HG02970 (cell line): ENCODE measurements at regions not wholly inside any gene's neighbourhood (a gene's known extent, or its start where the extent isn't known, plus 50 kb on each side); places are given as distances from the start of the nearest gene placed in this dataset.

Source experiments
- ATAC-seq: cut with Tn5 transposase; IDR thresholded peaks from one replicate; pipeline ENCODE4 v1.9.1; 2021; ENCODE audit warnings: mild to moderate bottlenecking, moderate library complexity, moderate number of reproducible peaks; ENCODE audit not compliant: unreplicated experiment, low FRiP score

DNA sequence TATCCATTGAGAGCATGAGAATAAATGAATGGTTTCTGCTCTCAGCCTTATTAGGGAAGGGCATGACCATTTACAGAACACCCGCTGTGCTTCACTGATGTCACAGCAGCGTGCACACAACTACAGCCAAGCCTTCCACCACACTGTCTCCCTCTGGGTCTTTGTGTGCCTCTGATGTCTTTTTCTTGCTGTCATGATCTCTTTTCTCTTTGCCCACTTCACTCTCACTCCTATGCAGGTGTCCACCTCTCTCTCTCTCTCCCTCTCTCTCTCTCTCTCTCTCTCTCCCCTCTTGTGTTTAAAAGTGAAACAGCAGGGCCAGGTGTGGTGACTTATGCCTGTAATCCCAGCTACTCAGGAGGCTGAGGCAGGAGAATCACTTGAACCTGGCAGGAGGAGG lies 232.5 kb upstream of the JUN start:
- ATAC-seq = no peak

DNA sequence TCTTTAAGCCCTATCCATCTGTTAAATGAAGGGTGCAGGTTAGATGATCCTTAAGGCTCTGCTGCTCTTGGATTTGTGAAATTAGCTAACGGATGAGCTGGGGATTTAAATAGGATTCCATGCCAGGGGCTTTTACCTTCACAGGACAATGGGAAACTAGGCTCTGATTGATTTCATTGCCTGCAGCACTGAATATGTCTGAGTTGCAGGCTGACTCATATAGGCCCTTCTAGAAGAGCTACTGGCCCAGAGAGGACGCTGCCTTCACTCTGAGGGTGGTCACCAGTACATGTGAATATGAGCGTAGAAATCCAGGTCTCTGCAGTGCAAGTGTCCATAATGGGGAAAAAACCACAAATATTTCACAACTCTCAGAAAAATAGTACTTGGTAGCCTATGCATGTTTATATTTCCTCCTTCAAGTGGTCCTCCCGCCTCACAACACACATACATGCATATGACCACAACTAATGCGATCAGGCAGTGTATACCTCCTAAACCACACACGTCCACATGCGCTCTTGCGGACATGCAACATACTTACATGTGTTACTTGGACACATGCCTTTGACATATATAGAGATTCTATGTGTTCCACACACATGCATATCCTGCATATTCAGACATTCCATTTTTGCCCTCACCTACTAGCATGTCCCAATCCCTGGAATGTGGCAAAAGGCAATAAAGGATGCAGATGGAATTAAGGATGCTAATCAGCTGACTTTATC lies 233.8 kb upstream of the JUN start:
- ATAC-seq = no peak

DNA sequence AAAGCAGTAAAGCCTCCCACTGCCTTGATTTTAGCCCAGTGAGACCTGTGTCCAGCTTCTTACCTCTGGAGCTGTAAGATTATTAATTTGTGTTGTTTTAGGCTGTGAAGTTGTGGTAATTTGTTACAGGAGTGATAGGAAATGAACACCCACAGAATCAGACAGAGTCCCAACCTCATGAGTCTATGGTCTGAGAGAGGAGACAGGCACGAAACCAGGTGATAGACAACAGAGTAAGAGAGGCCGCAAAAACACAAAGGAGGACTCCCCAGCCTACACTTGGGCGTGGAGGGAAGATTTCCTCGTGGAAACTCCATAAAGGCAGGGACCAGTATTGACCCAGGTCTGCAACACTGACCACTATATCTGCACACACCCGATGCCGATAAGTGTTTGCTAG lies 234.6 kb upstream of the JUN start:
- ATAC-seq = no peak

DNA sequence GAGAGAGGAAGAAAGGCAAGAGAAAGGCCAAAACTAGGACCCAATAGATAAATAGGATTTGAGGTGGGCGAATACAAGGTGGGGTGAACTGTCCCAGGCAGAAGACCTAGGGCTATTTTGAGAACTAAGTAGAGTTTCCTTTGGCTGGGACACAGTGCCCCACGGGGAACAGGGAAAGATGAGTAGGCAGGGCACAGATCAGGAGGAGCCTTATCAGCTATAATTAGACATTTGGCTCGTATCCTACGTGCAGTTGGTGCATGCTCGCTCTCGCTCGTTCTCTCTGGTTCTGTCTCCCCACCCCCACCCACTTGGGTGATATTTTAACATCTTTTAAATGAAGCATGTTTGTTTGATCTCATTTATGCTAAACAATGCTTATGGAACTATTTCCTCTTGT lies 235.0 kb upstream of the JUN start:
- no peak for ATAC-seq

DNA sequence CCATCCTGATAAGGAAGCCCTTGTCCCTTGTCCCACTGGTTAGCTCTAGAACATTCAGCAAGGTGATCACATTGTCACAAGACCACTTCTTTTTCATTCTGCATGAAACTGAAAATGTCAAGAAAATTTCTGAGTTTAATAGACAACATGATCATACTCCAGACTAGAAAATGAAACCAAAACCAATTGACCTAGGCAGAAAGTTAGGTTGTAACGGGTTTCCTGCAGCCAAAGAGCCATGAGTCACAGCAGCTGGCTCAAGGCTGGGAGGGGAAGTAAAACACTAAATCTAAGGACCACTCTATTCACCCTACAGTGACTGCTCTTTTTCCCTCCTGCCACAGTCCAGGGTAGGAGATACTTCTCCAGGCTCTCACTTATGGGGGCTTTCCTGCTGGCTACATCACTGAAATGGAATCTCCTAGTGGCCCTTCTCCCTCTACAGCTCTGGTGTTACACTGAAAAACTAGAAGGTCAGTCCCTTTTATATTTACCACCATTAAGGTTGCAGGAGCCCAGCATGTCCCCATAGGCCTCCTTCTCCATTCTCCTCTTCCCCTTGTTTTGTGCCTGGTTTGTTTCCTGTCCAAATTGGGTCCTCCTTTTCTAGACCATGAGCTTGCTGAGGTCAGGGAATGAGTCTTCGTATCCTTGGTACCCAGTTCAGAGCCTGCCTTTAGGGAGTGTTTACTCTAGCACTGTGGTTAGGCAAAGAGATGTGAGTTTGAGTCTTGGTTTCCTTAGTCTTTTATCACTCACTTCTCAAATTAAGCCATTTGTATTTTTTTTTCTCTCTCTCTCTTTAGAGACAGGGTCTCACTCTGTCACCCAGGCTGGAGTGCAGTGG lies 236.5 kb upstream of the JUN start:
- ATAC-seq = peak; percentile 82

DNA sequence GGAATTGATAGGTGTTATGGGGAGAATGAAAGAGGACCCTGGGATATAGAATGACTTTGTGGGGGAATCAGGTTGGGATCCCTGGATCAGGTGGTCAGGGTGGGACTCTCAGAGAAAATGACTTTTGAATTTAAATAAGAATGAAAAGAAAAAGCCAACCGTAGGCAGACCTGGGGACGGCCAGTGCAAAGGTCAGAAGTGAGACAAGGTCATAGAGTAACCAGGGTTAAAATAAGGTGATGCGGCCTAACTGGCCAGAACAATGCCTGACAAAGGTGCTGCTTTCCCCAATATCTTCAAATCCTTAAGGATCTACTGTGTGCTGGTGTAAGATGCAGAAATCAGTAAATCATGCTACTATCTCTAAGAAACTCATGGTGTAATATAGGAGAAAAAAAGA lies 238.4 kb upstream of the JUN start:
- no peak for ATAC-seq

DNA sequence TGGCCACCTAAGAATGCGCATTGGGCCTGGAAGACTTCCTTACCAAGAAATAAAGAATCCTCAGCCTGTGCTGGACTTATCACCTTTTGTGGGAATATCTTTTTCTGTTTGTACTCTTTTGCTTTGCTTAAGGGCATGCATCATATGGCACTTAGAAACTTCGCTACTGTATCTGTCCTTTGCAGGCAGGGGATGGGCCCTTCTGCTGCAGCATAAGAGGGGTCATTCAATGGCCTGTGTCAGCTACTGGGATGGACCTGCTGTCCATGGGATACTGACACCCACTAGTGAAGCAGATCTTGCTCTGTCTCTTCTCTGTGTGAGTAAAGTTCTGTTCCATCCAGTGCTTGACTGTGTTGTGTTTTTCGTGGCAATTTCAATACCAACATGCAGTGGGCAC lies 239.0 kb upstream of the JUN start:
- ATAC-seq = no peak

DNA sequence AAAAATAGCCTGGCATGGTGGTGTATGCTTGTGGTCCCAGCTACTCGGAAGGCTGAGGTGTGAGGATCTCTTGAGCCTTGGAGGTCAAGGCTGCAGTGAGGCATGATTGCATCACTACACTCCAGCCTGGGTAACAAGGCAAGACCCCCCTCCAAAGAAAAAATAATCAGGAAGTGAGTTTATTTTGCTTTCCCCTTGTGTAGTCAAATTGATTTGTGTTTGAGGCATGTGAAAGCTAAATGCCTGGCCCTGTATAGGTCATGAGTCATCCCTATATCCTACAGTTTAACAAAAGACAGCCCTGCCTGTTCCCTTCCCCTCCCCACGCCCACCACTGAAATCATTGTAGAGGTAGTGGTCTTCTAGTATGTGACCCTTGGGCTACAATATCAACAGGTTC lies 241.4 kb upstream of the JUN start:
- no peak for ATAC-seq

DNA sequence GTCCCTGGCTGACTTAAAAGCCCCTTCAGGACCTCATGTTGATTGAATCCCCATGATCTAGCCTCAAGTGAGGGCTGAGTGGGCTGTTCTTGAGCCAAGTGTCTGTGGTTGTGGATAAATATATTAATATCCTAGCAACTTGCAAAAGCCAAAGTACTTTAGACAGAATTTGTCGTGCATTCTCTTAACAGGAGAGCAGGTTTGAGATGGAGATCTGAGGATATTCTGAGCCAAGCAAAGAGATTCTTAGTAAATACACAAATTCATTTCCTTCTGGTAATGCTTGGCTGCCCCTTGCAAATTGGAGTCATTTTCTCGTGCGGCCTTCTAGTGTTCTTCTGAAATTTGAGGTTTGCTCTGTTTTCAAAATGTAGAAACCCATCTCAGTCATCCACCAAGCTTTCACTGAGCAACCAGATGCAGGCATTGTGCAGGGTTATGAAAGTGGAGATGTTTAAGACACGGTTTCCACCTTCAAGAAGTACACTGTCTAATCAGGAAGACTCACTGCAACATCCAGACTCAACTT lies 242.1 kb upstream of the JUN start:
- ATAC-seq = peak; percentile 75

DNA sequence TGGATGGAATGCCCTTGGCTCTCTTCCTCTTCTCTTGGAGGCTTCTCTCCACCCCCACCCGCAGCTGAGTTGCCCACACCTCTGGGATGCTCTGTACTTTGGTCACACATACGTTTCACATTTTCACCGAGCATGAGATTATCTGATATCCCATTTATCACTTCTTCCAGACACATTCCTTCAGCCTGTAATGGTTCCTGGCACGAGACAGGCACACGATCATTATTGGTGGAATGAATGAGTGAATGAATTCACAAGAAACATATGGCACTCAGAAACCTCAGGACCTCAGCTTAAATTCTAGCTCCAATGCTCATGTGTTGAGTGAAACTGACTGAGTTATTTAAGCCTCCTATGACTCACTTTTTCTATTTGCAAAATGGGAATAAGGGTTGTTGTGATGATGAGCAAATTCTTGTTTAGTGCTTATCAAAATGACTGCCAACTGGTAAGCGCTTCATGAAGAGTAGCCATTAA lies 242.7 kb upstream of the JUN start:
- ATAC-seq = no peak

DNA sequence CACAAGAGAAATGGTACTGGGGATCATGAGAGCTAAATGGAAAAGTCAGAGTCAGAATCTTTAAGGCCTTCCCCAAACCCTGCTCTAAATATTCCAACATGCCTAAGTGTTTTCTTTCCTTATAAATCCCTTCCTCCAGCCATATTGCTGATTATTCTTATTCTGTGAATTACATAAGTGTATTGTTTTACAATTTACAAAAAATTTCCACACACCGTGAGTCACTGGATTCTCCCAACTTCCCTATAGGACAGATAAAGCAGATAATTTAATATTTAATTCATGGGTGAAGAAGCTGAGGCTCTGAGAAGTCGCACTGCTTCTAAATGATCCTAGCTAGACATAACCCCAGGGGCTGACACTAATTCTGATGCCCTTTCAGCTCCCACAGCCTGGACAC lies 243.3 kb upstream of the JUN start:
- ATAC-seq = no peak

DNA sequence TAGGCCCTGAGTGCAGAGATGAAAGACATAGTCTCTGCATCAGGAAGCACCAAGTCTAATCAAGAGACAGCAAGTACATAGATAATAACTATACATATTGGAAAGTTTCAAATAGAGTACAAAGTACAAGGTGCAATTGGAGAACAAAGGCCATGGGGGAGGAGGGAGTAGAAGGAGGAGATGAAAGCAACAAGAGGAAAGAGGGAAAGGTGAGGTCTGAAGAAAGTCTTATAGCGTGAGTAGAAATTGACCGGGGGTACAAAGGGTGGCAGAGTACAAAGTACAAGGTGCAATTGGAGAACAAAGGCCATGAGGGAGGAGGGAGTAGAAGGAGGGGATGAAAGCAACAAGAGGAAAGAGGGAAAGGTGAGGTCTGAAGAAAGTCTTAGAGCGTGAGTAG lies 244.2 kb upstream of the JUN start:
- ATAC-seq = no peak

DNA sequence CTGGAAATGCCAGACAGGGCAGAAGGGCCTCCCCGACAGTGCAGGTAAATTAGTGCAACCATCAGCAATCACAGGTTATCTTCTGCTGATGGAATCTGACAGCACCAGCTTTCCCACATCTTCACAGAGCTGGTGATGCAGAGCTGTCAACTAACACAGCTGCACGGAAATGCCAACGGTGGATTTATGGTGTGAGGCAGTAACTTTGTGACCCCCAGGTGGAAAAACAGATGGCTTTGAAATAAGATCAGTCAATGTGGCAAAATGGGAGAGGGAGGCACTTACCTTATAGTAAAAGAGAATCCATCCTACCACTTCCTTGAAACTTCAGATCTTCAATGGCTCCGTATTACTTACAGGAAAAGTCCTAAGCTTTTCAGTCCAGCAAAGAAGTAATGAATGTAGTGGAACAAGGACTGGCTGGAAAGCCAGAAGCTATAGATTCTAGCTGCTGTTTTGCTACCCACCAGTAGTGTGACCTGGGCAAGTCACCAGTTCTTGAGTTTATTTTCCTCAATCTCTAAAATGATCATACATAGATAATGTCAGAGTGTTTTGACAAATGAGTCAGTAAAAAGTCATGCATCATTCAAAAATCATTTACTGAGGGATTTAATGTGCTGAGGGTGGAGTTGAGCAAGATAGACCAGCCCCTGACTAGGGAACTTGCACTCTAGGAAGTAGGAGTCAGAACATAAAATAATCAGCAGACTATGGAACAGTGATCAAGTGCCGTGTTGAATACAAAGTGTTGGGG lies 245.7 kb upstream of the JUN start:
- no peak for ATAC-seq

DNA sequence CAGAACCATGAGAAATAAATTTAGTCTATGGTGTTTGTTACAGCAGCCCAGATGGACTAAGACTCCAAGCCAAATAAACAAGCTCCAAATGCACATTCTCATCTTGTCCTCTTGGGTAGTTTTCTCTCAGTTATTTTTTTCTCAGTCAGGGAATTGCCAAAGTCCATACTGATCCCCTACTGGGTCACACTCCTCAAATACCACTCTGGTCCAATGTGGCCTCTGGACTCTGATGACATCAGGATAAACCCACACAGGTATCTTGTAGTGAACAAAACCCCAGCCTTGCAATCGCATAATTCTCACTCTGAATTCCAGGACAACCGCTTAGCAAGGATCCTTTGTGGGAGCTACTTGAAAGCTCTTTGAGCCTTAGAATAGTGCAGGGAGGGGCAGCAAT lies 248.4 kb upstream of the JUN start:
- no peak for ATAC-seq

DNA sequence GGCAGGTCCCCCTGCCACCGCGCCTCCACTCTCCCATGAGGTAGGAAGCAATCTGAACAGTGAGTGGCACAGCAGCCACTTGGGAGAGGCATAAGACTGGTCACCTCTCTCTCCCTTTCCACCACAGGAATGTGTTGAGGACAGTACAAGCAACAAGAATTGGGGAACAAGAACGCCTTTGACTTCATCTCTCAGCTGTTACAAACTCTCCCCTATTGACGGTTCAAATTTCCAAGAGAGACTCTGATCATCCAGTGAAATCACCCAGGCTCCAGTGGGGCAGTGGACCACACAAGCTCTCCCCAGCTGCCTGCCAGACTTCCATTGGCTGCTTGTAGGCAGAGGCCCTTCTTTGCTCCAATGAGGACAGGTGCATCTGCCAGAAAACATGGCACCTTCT lies 249.9 kb upstream of the JUN start:
- ATAC-seq = no peak

DNA sequence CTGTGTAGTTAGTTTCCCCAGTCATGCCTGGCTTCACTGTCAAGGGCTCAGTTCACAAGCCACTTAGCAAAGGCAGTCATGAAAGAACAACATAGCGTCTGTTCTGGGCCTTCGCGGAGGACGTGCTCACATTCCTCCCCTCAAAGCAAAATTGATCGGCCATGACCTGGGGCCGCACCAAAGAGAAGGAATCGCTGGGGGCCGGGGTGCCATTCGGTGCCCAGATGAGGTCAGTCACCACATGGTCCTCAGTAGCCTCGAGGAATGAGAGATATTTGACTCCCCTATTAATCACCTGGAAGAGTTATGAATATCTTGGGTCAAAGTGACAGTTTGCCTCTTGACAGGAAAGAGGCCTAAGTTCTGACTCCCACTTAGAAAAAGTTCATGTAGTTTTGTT lies 251.1 kb upstream of the JUN start:
- no peak for ATAC-seq

DNA sequence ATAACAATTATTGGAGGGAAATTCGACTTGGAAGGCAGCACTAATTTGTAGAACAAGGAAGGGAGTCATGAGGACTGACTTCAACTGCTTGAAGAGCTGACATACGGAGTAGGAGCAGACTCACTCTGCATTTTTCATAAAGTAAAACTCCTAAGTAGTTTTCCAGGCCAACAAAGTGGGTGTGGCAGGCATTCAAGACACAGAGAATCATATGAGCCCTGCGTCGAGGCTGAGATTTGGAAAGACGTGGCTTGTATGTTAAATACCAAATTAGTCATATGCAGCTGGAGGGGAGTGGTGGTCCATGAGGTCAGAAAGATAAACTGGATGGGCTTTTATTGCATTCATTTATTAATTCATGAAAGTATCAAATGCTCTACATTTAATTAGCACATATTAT lies 255.7 kb upstream of the JUN start:
- ATAC-seq = no peak

DNA sequence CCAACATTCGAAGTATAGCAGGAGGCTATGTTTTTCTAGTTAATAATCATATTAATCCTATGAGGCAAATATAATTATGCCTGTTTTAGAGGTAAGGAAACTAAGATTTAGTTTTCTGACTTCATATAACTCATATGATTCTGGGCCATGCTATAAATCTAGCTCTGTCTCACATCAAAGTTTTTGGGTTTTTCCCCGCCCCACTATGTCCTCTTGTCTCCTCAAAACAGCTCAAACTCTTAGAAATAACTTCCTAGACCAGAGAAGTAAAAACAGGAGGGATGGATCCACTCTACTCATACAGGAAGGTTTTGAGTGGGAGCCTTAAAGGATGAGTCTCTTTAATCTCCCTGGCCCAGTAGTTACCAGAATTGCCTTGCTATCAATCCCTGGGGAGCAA lies 256.4 kb upstream of the FGGY start:
- no peak for ATAC-seq

DNA sequence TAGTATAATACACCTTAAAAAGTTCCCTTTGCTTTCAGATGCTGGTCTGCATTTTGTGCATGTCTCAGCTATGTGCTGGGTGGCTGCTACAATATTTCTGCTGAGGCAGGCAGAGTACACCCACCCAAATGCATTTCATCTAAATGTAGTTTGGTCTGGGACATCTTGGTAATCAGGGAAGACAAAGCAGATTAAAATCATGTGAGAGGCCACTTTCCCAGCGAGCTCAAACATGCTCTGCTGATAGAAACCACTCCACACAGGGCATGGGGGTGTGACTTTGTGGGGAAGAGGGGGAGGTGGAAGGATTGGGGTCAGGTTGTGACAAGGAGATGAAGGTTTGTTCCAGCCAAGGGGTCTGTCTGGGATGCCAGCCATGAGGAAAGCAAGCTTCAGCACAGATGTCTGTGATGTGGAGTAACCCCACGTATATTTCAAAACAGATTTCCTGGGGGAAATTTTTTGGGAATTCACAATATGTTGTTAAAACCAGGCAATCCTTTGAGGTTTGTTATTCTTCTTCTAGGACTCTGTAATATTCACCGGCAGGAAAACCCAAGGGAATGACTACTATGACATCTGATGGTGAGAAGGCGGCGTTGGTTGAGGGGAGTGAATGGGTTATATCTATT lies 255.1 kb upstream of the FGGY start:
- ATAC-seq = no peak

DNA sequence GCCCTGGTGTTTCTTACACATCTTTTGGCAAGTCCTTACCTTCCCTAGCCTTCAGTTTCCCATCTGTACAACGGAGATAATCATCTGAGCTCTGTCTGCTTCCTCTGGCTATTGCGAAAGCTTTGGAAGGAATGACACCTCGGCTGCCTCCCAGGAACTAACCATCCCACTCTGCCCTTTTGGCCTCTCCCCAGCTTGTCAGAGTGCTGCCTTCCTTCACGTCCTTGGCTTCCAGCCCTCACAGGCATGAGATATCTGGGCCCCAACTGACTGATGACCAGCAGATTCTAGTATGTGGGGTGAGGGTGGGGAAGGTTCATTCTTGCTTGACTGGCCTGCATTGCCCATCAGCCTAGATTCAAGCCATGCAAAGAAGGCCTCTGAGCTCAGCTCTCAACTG lies 253.1 kb upstream of the FGGY start:
- ATAC-seq = no peak
